GM12878 (cell line): ENCODE measurements at regions not wholly inside any gene's neighbourhood (a gene's known extent, or its start where the extent isn't known, plus 50 kb on each side); places are given as distances from the start of the nearest gene placed in this dataset.

Experiments
- ATAC-seq: fragments of 200-7000 bp; cut with Tn5 transposase; 3 replicates; pipeline ENCODE4 v1.9.1; 2020; ENCODE audit warnings: mild to moderate bottlenecking, moderate library complexity
- BruUV-seq: library from RNA; stranded (reverse); fragments of 400-500 nt; replicated peaks from 2 replicates; lab custom pipeline; 2021; lab: Mats Ljungman, UMichigan
- CTCF ChIA-PET: fragments of 300-600 bp; sonication (Branson Sonifier 250); formaldehyde crosslinking; extraction: SDS; loops from one replicate; lab custom pipeline; 2021; ENCODE audit warnings: inconsistent platforms; lab: Yijun Ruan, JAX
- POLR2A ChIA-PET: fragments of 350-600 bp; formaldehyde crosslinking; extraction: SDS; loops from one replicate; lab custom pipeline; 2021; ENCODE audit warnings: inconsistent platforms; lab: Charles Lee
- RAD21 ChIA-PET: fragments of 300-600 bp; sonication (Branson Sonifier 250); formaldehyde crosslinking; loops from one replicate; lab custom pipeline; 2023; ENCODE audit warnings: antibody characterized with exemption; ENCODE audit not compliant: unreplicated experiment; lab: Charles Lee
- SMC1A ChIA-PET: fragments of 300-600 bp; sonication (Branson Sonifier 250); formaldehyde crosslinking; loops from one replicate; lab custom pipeline; 2023; ENCODE audit not compliant: unreplicated experiment, uncharacterized antibody; lab: Charles Lee
- DNase-seq: peaks from one replicate; pipeline ENCODE4 v3.0.0-alpha.2; 2011; ENCODE audit warnings: low read depth, low spot score
- FAIRE-seq: peaks from 3 replicates; lab custom pipeline; 2011; peaks lifted over from hg19 to GRCh38; lab: Jason Lieb, UNC
- H2AFZ ChIP-seq: 2 replicates; pipeline ENCODE4 v1.6.0; 2011; ENCODE audit warnings: low read depth, low read length, control low read depth; ENCODE audit not compliant: control insufficient read depth
- H3K27ac ChIP-seq: 2 replicates; pipeline ENCODE4 v1.5.1; 2011; ENCODE audit warnings: control low read depth; ENCODE audit not compliant: control insufficient read depth, insufficient read depth
- H3K27me3 ChIP-seq, 2 experiments: replicated peaks in 1 of 2; 2 replicates each; pipeline versions ENCODE4 v1.6.0 to v1.6.1; 2011; ENCODE audit warnings: low read length in 1 of 2; ENCODE audit not compliant: control insufficient read depth in 2 of 2, insufficient read depth in 2 of 2
- H3K36me3 ChIP-seq, 2 experiments: 2 replicates each; pipeline ENCODE4 v1.5.1; 2011; ENCODE audit warnings: low read length in 1 of 2; ENCODE audit not compliant: control insufficient read depth in 2 of 2, insufficient read depth in 2 of 2
- H3K4me1 ChIP-seq: 2 replicates; pipeline ENCODE4 v1.6.1; 2011; ENCODE audit warnings: mild to moderate bottlenecking, low read length, moderate library complexity, mixed read lengths; ENCODE audit not compliant: control insufficient read depth, insufficient read depth
- H3K4me2 ChIP-seq: 2 replicates; pipeline ENCODE4 v1.6.0; 2011; ENCODE audit warnings: control low read depth; ENCODE audit not compliant: control insufficient read depth, insufficient read depth
- H3K4me3 ChIP-seq: fragments of 200-600 bp; sonication (generic); 2 replicates; pipeline ENCODE4 v1.5.1; 2016
- H3K79me2 ChIP-seq: 2 replicates; pipeline ENCODE4 v1.6.0; 2011; ENCODE audit warnings: low read length; ENCODE audit not compliant: control insufficient read depth, insufficient read depth
- H3K9ac ChIP-seq: 2 replicates; pipeline ENCODE4 v1.8.0; 2011; ENCODE audit warnings: low read length, control low read depth, mixed read lengths; ENCODE audit not compliant: control insufficient read depth, insufficient read depth
- H3K9me3 ChIP-seq: replicated peaks from 3 replicates; pipeline ENCODE4 v1.5.1; 2011; ENCODE audit warnings: mild to moderate bottlenecking, low read length; ENCODE audit not compliant: control insufficient read depth, insufficient read depth
- H4K20me1 ChIP-seq: 2 replicates; pipeline ENCODE4 v1.6.0; 2011; ENCODE audit not compliant: control insufficient read depth, insufficient read depth
- CBX5 ChIP-seq: sonication (generic); IDR thresholded peaks from 2 replicates; pipeline ENCODE4 v1.6.1; 2016; ENCODE audit warnings: low read depth, moderate library complexity, mild to moderate bottlenecking, inconsistent platforms
- CHD2 ChIP-seq: IDR thresholded peaks from 2 replicates; pipeline ENCODE4 v1.6.1; 2011; ENCODE audit warnings: low read depth, low read length, improper control_type of control experiment, borderline replicate concordance
- GATAD2B ChIP-seq: fragments of 450-650 bp; conservative IDR thresholded peaks from 2 replicates; pipeline ENCODE4 v1.6.1; 2017; ENCODE audit warnings: low read depth, mild to moderate bottlenecking, moderate library complexity
- IKZF1 ChIP-seq: fragments of 450-650 bp; conservative IDR thresholded peaks from 2 replicates; pipeline ENCODE4 v1.6.1; 2017; ENCODE audit warnings: antibody characterized with exemption, mild to moderate bottlenecking
- IKZF2 ChIP-seq, 2 experiments: fragments of 450-650 bp; IDR thresholded peaks; 2 replicates each; pipeline ENCODE4 v1.6.1; 2017; ENCODE audit warnings: mild to moderate bottlenecking in 2 of 2, moderate library complexity in 2 of 2
- MXI1 ChIP-seq: fragments of 150-350 bp; IDR thresholded peaks from 2 replicates; pipeline ENCODE4 v1.6.1; 2011; ENCODE audit warnings: low read depth, mild to moderate bottlenecking, inconsistent platforms, low read length, improper control_type of control experiment
- POLR2AphosphoS2 ChIP-seq: IDR thresholded peaks from 2 replicates; pipeline ENCODE4 v1.6.1; 2011; ENCODE audit warnings: low read depth, mild to moderate bottlenecking, low read length, improper control_type of control experiment, moderate library complexity
- RUNX3 ChIP-seq: IDR thresholded peaks from 2 replicates; pipeline ENCODE4 v1.6.1; 2012; ENCODE audit warnings: low read length, inconsistent platforms
- SKIL ChIP-seq: fragments of 450-650 bp; IDR thresholded peaks from 2 replicates; pipeline ENCODE4 v1.6.1; 2017; ENCODE audit warnings: mild to moderate bottlenecking, low read depth, inconsistent platforms; ENCODE audit not compliant: poor library complexity, severe bottlenecking
- SREBF1 ChIP-seq: IDR thresholded peaks from 2 replicates; pipeline ENCODE4 v1.6.1; 2012; ENCODE audit warnings: mild to moderate bottlenecking, low read length
- STAT1 ChIP-seq: fragments of 450-650 bp; conservative IDR thresholded peaks from 2 replicates; pipeline ENCODE4 v1.6.1; 2014; ENCODE audit warnings: antibody characterized with exemption, mild to moderate bottlenecking
- ZBTB4 ChIP-seq: fragments of 450-650 bp; formaldehyde crosslinking; IDR thresholded peaks from 2 replicates; pipeline ENCODE4 v1.4.0; 2022; ENCODE audit warnings: mild to moderate bottlenecking, moderate library complexity
- ZNF24 ChIP-seq: fragments of 450-650 bp; IDR thresholded peaks from 2 replicates; pipeline ENCODE4 v1.6.1; 2017; ENCODE audit warnings: antibody characterized with exemption, mild to moderate bottlenecking
- whole genome bisulfite sequencing: methylation state at CpG from one replicate; pipeline ENCODE4 v1.1.6; 2016; ENCODE audit warnings: low lambda C conversion rate; ENCODE audit not compliant: insufficient replicate concordance, insufficient coverage; ENCODE audit errors: missing lambda C conversion rate; 5-methylcytosine and 5-hydroxymethylcytosine counted together
- in situ Hi-C: fragments of 300-500 bp; cut with MboI; formaldehyde crosslinking; loops from 9 replicates; pipeline ENCODE4 v1.14.3; 2018; ENCODE audit warnings: mixed read lengths
- intact Hi-C: fragments of 100-400 bp; cut with micrococcal nuclease; formaldehyde crosslinking; loops from one replicate; pipeline ENCODE4 v1.14.2; 2022; ENCODE audit not compliant: unreplicated experiment
- TF ChIP-seq, protein P1 (sequence below): fragments of 450-650 bp; IDR thresholded peaks from 2 replicates; pipeline ENCODE4 v1.6.1; 2016; ENCODE audit warnings: mild to moderate bottlenecking
- TF ChIP-seq, protein P2 (sequence below): fragments of 450-650 bp; IDR thresholded peaks from 2 replicates; pipeline ENCODE4 v1.6.1; 2017; ENCODE audit warnings: mild to moderate bottlenecking, moderate library complexity

DNA sequence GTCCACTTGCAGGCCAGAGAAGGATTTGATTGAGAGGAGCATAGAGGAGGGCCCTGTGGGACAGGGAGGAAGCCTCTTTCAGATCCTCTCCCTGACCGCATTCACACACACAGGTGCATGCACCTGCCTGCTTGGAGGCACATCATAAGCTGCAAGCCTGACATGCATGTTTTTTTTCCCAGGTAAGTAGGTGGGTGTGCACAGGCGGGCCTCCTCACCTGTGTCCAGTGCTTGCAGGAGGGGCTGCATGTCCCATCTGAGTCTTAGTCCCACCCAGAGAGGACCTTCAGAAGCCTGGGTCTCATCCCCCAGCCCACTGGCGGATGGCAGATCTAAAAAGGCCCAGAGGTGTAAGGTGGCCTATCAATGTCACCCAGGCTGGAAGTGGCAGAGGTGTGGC is 130.8 kb downstream of the TMEM132E start:
- no peaks in the 10 kb centered on the region for H3K4me1 ChIP-seq
- H4K20me1 ChIP-seq, result no peaks in the 10 kb centered on the region
- POLR2A ChIA-PET, result no interaction called here
- H3K27ac ChIP-seq, result no peak overlapping the region
- CTCF ChIA-PET, result no interaction called here
- BruUV-seq, result no TSS peak
- WGBS, result 27% methylated on average over 3 of the region's 3 CpGs
- FAIRE-seq (no peak), ATAC-seq (no peak), DNase-seq (no peak)
- no peak overlapping the region for H3K4me2 ChIP-seq
- in situ Hi-C loops, result no loop called here
- no peaks in the 10 kb centered on the region for H3K36me3 ChIP-seq
- SMC1A ChIA-PET, result no interaction called here
- no peak overlapping the region for H2AFZ ChIP-seq
- no peak overlapping the region for H3K4me3 ChIP-seq
- RAD21 ChIA-PET, result no interaction called here
- 0 out of 4 replicates have a peak, but pooled peaks cover 0 to 1% of the 10 kb centered on the region in 2 experiments for H3K27me3 ChIP-seq
- no peak overlapping the region for H3K9ac ChIP-seq
- no peaks in the 10 kb centered on the region for H3K79me2 ChIP-seq
- intact Hi-C loops, result no loop called here
- no peaks in the 10 kb centered on the region for H3K9me3 ChIP-seq
- TF ChIP-seq POLR2AphosphoS2 (no peak), STAT1 (no peak), MXI1 (no peak), RUNX3 (no peak), CBX5 (no peak), IKZF2 (IDR thresholded peaks at IDR 0.05) (no peak), IKZF1 (no peak), SREBF1 (no peak), SKIL (no peak), GATAD2B (no peak), ZBTB4 (CRISPR knock-in tag) (no peak), CHD2 (no peak), ZNF24 (no peak)
- TF ChIP-seq, protein P1, sequence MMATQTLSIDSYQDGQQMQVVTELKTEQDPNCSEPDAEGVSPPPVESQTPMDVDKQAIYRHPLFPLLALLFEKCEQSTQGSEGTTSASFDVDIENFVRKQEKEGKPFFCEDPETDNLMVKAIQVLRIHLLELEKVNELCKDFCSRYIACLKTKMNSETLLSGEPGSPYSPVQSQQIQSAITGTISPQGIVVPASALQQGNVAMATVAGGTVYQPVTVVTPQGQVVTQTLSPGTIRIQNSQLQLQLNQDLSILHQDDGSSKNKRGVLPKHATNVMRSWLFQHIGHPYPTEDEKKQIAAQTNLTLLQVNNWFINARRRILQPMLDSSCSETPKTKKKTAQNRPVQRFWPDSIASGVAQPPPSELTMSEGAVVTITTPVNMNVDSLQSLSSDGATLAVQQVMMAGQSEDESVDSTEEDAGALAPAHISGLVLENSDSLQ, result no peak
- TF ChIP-seq, protein P2, sequence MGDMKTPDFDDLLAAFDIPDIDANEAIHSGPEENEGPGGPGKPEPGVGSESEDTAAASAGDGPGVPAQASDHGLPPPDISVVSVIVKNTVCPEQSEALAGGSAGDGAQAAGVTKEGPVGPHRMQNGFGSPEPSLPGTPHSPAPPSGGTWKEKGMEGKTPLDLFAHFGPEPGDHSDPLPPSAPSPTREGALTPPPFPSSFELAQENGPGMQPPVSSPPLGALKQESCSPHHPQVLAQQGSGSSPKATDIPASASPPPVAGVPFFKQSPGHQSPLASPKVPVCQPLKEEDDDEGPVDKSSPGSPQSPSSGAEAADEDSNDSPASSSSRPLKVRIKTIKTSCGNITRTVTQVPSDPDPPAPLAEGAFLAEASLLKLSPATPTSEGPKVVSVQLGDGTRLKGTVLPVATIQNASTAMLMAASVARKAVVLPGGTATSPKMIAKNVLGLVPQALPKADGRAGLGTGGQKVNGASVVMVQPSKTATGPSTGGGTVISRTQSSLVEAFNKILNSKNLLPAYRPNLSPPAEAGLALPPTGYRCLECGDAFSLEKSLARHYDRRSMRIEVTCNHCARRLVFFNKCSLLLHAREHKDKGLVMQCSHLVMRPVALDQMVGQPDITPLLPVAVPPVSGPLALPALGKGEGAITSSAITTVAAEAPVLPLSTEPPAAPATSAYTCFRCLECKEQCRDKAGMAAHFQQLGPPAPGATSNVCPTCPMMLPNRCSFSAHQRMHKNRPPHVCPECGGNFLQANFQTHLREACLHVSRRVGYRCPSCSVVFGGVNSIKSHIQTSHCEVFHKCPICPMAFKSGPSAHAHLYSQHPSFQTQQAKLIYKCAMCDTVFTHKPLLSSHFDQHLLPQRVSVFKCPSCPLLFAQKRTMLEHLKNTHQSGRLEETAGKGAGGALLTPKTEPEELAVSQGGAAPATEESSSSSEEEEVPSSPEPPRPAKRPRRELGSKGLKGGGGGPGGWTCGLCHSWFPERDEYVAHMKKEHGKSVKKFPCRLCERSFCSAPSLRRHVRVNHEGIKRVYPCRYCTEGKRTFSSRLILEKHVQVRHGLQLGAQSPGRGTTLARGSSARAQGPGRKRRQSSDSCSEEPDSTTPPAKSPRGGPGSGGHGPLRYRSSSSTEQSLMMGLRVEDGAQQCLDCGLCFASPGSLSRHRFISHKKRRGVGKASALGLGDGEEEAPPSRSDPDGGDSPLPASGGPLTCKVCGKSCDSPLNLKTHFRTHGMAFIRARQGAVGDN, result no peak
